ENCODE measurements at regions not wholly inside any gene's neighbourhood (a gene's known extent, or its start where the extent isn't known, plus 50 kb on each side); places are given as distances from the start of the nearest gene placed in this dataset.

DNA sequence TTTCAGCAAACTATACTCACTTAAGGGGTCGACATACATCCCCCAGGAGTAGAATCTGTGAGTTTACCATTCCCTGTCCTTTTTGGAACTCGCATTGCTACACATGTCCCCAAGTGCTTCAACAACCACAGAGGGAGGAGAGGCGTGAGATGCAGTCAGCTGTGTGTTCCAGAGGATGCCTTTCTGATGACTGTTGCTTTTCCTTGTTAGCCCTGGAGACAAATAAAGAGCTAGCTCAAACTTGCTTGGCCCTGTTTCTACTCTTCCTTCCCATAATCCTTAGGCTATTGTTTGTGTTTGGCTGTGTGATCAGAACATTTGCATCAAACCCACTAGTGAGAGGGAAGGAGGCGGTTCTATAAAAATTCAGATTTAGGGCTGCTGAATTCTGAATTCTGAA is 264.0 kb downstream of the ENGASE start:
- DNase-seq = no peak
- no peaks in the 10 kb centered on the region for H3K36me3 Mint-ChIP-seq
- no peak overlapping the region for H3K27ac Mint-ChIP-seq
- no peak overlapping the region for H3K4me3 Mint-ChIP-seq
- no peaks in the 10 kb centered on the region for H3K4me1 Mint-ChIP-seq
- peaks cover 29% of the 10 kb centered on the region for H3K27me3 Mint-ChIP-seq
- H3K9me3 Mint-ChIP-seq = no peaks in the 10 kb centered on the region

DNA sequence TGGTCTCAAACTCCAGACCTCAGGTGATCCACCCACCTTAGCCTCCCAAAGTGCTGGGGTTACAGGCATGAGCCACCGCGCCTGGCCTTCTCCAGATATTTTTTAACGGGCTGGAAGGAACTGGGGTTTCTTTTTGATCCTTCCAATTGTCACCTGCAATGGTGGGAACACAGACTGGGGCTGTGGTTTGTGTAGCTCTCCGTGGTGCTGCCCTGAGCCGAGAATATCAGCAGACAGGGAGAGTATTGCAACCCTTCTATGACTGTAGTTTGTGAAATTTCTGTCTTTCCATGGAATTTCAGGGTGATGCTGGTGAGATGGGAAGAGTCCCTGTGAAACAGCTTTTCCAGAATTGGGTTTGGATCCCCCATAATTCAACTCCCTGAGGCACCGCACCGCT is 263.5 kb downstream of the ENGASE start:
- DNase-seq = no peak
- Mint-ChIP-seq H3K27me3 (peaks cover 25% of the 10 kb centered on the region), H3K4me3 (no peak overlapping the region), H3K27ac (no peak overlapping the region), H3K36me3 (no peaks in the 10 kb centered on the region), H3K9me3 (no peaks in the 10 kb centered on the region), H3K4me1 (no peaks in the 10 kb centered on the region)

DNA sequence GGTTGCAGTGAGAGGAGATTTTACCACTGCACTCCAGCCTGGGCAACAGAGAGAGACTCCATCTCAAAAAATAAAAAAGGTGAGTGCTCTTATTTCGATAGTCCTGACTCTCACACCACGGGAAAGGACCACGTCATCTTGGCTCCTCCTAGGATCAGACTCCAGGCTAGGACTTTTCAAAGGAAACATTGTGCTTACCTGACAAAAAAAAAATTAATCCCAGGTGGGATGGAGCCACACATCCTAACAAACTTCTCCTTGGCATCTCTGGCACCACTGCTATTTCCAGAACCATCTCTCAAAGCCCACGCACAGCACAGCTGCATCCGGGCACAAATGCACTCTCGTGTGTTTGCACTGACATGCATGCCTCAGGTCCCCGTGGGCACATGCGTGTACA is 262.4 kb downstream of the ENGASE start:
- Mint-ChIP-seq H3K9me3 (no peaks in the 10 kb centered on the region), H3K27me3 (peaks cover 29% of the 10 kb centered on the region), H3K27ac (no peak overlapping the region), H3K4me1 (no peaks in the 10 kb centered on the region), H3K4me3 (no peak overlapping the region), H3K36me3 (no peaks in the 10 kb centered on the region)
- no peak for DNase-seq

DNA sequence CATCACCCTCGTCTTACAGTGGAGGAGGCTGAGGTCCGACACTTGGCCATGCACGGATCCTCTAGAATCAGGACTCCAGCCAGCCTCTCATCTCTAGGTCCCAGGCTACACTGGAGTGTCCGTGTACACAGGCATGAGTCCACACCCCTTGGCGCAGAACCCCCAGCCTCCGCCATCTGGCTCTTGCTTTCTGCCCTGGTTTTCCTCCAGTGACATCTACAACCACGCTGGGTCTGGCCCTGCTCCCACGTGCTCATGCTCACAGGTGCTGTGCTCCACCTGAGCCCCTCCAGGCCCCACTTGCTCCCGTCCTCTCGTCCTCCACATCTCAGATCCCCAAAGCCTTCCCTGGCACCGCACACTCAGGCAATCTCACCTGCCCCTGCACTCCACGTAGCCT is 260.8 kb downstream of the ENGASE start:
- no peaks in the 10 kb centered on the region for H3K4me1 Mint-ChIP-seq
- H3K27me3 Mint-ChIP-seq = peaks cover 41% of the 10 kb centered on the region

DNA sequence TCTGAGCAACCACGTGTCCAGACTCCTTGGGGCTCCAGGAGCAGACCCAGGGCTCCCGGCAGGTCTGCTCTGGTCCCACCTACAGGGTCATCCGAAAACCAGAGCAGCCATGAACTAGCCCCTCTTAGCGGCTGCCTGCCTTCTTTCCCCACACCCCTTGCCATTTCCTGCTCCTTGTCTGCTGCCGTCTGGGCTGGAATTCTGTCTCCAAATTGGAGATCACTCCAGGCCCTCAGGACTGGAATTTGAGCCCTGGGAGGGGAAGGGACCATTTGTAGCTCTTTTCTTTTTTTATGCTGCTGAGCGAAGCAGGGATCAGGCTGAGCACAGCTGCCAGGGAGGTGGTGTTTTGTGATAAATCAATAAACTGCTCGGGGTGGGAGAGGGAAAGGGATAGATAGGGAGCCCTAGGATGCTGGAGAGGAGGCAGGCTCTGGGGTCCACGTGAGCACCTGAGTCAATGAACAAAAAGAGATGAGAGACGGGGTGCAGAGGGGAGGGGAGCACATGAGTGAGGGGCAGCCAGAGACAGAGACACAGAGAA is 257.5 kb downstream of the ENGASE start:
- no peaks in the 10 kb centered on the region for H3K36me3 Mint-ChIP-seq
- no peak for DNase-seq
- H3K9me3 Mint-ChIP-seq = no peaks in the 10 kb centered on the region
- no peak overlapping the region for H3K27ac Mint-ChIP-seq
- H3K4me1 Mint-ChIP-seq = no peaks in the 10 kb centered on the region
- H3K27me3 Mint-ChIP-seq = peaks cover 37% of the 10 kb centered on the region
- H3K4me3 Mint-ChIP-seq = no peak overlapping the region

More for the DNA sequence above, 260.8 kb downstream of the ENGASE start:
- DNase-seq = no peak
- Mint-ChIP-seq H3K4me3 (no peak overlapping the region), H3K36me3 (no peaks in the 10 kb centered on the region), H3K9me3 (no peaks in the 10 kb centered on the region), H3K27ac (no peak overlapping the region)

DNA sequence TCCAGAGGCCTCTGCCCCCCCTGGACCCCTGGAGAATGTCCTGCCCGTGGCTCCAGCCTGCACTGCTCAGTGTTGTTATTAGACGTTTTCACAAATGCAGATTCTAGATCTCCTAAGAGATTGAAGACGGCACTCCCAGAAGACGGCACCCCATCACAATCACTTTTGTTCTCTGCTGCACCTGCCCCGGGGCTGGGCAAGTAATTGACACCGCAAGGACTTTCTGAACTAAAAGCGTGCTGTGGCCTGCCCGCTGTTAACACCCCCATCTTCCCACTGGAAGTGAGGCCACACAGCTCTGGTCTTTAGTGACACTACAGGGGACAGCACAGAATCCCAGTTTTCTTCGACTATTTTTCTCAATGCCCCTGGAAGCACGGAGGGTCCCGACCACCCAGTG is 256.9 kb downstream of the ENGASE start:
- no peak overlapping the region for H3K4me3 Mint-ChIP-seq
- no peaks in the 10 kb centered on the region for H3K4me1 Mint-ChIP-seq
- no peaks in the 10 kb centered on the region for H3K36me3 Mint-ChIP-seq
- H3K27me3 Mint-ChIP-seq = peaks cover 37% of the 10 kb centered on the region
- H3K27ac Mint-ChIP-seq = no peak overlapping the region
- H3K9me3 Mint-ChIP-seq = no peaks in the 10 kb centered on the region
- DNase-seq = no peak

DNA sequence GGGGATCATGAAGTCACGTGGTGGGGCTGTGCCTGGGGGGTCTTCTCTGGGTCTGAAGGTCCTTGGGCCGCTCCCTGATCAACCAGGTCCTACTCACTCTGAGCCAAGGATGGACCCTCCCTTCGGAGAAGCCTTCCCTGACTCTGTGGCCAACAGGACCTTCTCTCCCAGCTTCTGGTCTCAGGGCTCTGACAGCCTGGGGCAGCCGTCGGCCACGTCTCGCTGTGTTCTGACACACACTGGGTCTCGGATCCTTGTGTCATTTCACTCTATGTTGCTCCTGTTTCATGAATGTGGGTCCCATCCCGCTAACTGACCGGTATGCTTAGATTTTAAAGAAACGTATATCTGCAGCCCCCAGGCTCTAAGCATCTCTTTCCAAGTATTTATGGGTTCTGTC is 256.1 kb downstream of the ENGASE start:
- Mint-ChIP-seq H3K4me3 (no peak overlapping the region), H3K27me3 (peaks cover 38% of the 10 kb centered on the region), H3K27ac (no peak overlapping the region), H3K4me1 (no peaks in the 10 kb centered on the region), H3K9me3 (no peaks in the 10 kb centered on the region), H3K36me3 (no peaks in the 10 kb centered on the region)
- no peak for DNase-seq

DNA sequence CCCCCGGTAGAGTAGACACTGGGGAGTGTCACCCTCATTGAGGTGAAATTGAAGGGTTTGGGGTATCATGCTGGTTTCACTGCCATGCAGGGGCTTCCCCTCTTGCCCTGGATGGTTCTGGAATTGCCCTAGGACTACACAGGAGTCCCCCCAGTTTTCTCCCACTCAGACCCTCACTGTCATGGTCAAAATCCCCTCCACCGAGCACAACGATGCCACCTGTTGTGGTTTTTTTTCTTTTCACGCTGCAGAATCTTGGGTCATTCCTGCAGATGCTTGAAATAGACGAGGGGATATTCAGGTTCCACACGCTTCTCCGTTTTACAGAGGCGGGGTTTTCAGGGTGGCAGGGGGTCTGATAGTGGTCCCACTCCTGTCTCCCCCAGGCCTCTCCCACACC is 255.6 kb downstream of the ENGASE start:
- Mint-ChIP-seq H3K4me1 (no peaks in the 10 kb centered on the region), H3K9me3 (no peaks in the 10 kb centered on the region), H3K27ac (no peak overlapping the region), H3K4me3 (no peak overlapping the region), H3K27me3 (peaks cover 40% of the 10 kb centered on the region), H3K36me3 (no peaks in the 10 kb centered on the region)
- DNase-seq = no peak

DNA sequence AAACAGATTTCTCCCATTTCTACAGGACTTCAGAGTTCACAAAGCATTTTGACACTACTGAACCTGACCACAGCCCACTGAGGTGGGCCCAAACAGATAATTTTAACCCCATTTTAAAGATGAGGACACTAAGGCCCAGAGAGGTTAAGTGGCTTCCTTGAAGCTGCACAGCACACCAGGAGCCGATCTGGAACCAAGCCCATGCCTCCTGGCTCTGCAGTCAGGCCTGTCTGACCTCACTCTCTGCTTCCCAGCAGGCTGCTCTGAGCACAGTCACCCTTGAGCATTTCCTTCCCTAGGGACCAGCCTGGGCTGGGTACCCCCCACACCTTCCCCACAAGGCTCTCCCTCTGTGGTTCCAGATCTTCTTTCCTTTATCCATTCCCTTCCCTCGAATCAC is 252.2 kb downstream of the ENGASE start:
- Mint-ChIP-seq H3K9me3 (no peaks in the 10 kb centered on the region), H3K4me1 (no peaks in the 10 kb centered on the region), H3K27me3 (peaks cover 22% of the 10 kb centered on the region), H3K27ac (no peak overlapping the region), H3K36me3 (no peaks in the 10 kb centered on the region), H3K4me3 (no peak overlapping the region)
- no peak for DNase-seq

DNA sequence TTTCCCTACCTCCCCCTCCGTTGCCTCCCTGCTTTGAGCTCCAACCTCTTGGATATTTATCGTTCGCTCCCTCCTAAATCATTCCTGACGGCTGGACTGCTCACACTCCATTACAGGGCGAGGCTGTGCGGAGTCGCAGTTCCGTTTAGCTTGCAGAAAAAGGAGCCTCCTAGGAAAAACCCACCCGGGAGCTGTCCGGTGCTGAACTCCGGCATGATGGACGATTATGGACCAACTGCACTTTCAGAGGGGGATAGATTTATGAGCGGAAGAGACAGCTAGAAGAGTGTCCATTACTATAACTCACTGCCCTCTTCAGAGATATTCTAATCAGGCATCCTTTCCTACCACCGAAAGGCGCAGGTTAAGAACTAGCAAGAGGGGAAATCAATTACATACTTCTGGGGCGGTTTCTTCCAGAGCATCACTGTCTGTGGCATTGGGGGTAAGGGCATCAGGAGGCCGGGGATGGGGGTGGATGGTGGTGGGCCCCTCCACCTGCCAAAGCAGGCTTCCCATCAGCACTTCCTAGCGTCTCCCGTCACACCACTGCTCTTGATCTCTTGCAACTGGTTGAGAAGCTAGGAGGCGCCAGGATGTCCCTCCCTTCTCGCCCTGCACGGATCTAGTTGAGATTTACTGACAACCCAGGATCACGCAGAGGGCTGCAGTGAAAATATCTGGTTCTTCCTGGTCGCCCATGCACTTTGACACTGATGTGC is 251.2 kb downstream of the ENGASE start:
- H3K27ac Mint-ChIP-seq = no peak overlapping the region
- no peak overlapping the region for H3K4me3 Mint-ChIP-seq
- no peak for DNase-seq
- H3K9me3 Mint-ChIP-seq = no peaks in the 10 kb centered on the region
- no peaks in the 10 kb centered on the region for H3K36me3 Mint-ChIP-seq
- H3K4me1 Mint-ChIP-seq = no peaks in the 10 kb centered on the region
- peaks cover 13% of the 10 kb centered on the region for H3K27me3 Mint-ChIP-seq

DNA sequence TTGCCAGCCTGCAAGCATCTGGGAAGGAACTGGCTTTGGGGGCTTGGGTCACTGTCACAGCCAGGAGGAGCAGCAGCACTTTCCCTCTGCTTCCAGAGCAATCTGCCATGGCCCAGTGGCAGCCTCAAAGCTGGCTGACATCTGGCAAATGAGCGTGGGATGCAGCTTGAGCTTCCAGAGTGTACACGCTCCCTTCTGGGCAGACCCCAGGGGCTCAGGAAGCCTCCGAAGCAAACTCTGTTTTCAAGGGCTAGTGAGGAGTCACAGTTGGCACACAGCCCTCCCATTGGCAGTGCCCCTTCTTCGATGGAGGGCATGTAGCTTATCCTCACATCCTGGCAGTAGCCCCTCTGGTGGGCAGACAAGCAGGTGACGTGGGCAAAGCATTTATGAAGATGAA is 249.6 kb downstream of the ENGASE start:
- DNase-seq = no peak
- H3K27me3 Mint-ChIP-seq = peaks cover 14% of the 10 kb centered on the region
- H3K36me3 Mint-ChIP-seq = no peaks in the 10 kb centered on the region
- H3K4me3 Mint-ChIP-seq = no peak overlapping the region
- H3K9me3 Mint-ChIP-seq = no peaks in the 10 kb centered on the region
- H3K4me1 Mint-ChIP-seq = no peaks in the 10 kb centered on the region
- no peak overlapping the region for H3K27ac Mint-ChIP-seq

DNA sequence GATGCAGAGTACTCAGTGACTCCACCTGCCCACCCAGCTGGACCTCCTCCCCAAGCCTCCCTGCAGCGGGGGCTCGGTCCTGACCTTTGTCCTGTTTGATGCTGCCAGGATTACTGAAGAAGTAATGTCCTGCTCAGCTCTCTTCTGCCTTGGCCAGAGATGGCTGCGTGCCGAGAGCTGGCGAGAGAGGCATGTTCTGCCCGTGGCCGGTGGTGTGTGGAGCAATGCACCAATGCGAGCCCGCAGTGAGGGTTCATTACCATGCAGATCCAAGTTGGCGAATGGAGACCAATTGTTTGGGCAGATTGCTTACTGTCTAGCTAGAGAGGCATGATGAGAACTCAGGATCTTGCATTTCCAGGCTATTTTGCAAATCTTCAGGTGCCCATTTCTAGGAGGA is 248.9 kb downstream of the ENGASE start:
- peaks cover 17% of the 10 kb centered on the region for H3K27me3 Mint-ChIP-seq
- DNase-seq = no peak
- no peak overlapping the region for H3K27ac Mint-ChIP-seq
- no peak overlapping the region for H3K4me3 Mint-ChIP-seq
- no peaks in the 10 kb centered on the region for H3K36me3 Mint-ChIP-seq
- no peaks in the 10 kb centered on the region for H3K9me3 Mint-ChIP-seq
- no peaks in the 10 kb centered on the region for H3K4me1 Mint-ChIP-seq

DNA sequence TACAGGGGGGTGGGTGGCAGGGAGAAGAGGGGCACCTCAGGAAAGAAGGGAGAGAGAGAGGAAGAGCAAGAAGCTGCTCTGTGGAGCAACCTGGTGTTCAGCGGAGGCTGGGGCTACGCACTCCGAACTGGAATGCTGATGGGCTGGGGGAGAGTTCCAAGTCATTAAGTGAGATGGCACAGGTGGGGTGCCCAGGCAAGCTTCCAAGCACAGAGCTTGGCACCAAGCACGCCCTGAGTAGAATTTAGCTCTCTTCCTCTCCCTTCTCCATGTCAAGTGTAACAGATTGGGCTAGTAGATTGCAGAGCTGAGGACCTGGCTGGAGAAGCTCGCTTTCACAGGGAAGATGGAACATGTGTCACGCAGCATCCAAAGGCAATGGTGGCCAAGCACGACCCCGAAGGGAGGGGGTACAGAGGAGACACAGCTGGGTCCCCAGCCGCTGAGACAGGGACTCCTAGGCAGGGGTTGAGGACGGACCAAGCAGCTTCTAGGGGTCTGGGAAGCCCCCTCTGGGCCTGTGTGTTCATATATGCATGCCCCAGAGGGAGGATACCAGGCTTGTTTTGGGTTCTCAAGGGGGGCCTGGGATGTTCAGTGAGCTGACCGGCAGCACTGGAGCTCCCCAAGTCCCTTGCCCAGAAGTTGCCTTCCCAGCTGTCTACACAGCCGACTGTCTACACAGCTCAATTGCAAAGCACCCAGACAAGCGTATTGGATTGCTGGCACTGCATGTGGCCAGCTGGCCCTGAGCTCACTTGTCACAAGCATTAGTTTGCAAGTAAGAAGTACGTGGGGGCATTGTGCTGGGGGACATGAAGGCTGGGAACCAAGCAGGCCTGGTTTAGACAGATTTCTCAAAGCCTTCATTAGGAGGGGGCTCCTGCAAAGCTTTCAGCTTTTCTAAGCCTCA is 247.8 kb downstream of the ENGASE start:
- H3K27ac Mint-ChIP-seq = no peak overlapping the region
- DNase-seq = no peak
- H3K9me3 Mint-ChIP-seq = no peaks in the 10 kb centered on the region
- H3K27me3 Mint-ChIP-seq = peaks cover 17% of the 10 kb centered on the region
- H3K36me3 Mint-ChIP-seq = no peaks in the 10 kb centered on the region
- no peak overlapping the region for H3K4me3 Mint-ChIP-seq
- no peaks in the 10 kb centered on the region for H3K4me1 Mint-ChIP-seq

DNA sequence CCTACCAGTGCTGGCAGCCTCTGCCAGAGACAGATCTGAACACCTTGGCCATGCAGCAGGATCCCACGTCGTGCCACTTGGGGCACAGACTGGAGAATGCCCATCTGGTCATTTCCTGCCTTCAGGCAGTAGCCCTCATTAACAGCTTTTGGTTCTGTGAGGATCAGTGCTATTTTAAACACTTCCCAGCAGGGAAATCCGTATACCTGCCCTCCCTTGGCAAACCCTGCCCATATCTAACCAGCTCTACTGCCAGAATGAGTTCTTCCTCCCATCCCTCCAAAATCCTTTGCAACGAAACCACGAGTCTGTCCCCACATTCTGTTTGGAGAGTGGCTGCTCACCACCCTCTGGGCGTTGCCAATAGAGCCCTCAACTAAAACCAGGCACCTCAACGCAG is 245.7 kb downstream of the ENGASE start:
- no peak overlapping the region for H3K27ac Mint-ChIP-seq
- no peaks in the 10 kb centered on the region for H3K4me1 Mint-ChIP-seq
- no peak overlapping the region for H3K4me3 Mint-ChIP-seq
- no peaks in the 10 kb centered on the region for H3K36me3 Mint-ChIP-seq
- DNase-seq = no peak
- no peaks in the 10 kb centered on the region for H3K9me3 Mint-ChIP-seq
- peaks cover 21% of the 10 kb centered on the region for H3K27me3 Mint-ChIP-seq

DNA sequence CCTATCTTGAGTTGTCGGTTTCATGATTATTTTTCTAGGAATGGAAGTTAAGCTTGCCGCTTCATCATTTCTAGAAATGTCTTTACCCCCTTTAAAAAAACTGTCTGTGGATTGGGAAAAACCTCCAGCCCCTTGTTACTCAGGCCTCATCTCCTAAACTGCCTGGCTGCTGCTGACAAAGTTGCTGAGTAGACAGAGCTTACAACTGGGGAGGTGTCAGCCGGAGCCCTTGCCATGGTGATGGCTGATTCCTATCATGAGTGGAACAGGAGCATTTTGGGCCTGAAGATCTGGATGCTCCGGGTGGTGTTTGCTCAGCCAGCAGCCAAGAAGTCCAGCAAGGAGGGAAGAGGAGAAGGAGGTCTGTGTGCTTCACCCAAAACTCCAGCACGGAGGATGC is 243.3 kb downstream of the ENGASE start:
- H3K36me3 Mint-ChIP-seq = no peaks in the 10 kb centered on the region
- no peaks in the 10 kb centered on the region for H3K4me1 Mint-ChIP-seq
- H3K9me3 Mint-ChIP-seq = no peaks in the 10 kb centered on the region
- H3K27ac Mint-ChIP-seq = no peak overlapping the region
- peaks cover 29% of the 10 kb centered on the region for H3K27me3 Mint-ChIP-seq
- DNase-seq = no peak
- H3K4me3 Mint-ChIP-seq = no peak overlapping the region

All from activated naive CD8-positive, alpha-beta T cell treated with anti-CD3 and anti-CD28 coated beads for 36 hours (primary cell).